ENCODE measurements at regions not wholly inside any gene's neighbourhood (a gene's known extent, or its start where the extent isn't known, plus 50 kb on each side); places are given as distances from the start of the nearest gene placed in this dataset.

GRCh38 chr4:75308049-75308448 lies 206.2 kb downstream of the RCHY1 start:
- no peak overlapping the region for H3K4me3 ChIP-seq
- intact Hi-C loops (cut with DNase I): no loop called here
- no peak for DNase-seq
- H3K27ac ChIP-seq: no peak overlapping the region
- 70% methylated on average over 1 of the region's 1 CpG; no CpG with 5 or more reads in 1 of the 2 donors for WGBS, 2 donors
- no peaks in the 10 kb centered on the region for H3K4me1 ChIP-seq
- H3K9me3 ChIP-seq: peaks cover 0 to 4% (median 0%) of the 10 kb centered on the region in 3 donors
- H3K27me3 ChIP-seq: no peaks in the 10 kb centered on the region
- TF ChIP-seq POLR2A (IDR thresholded peaks at IDR 0.05) (no peak), CTCF (IDR thresholded peaks at IDR 0.05) (no peak)
- no peaks in the 10 kb centered on the region for H3K36me3 ChIP-seq

GRCh38 chr4:75306506-75306905 lies 207.7 kb downstream of the RCHY1 start:
- Histone ChIP-seq H3K9me3 (peaks cover 0 to 4% (median 0%) of the 10 kb centered on the region in 3 donors), H3K4me1 (peaks cover 0 to 8% (median 0%) of the 10 kb centered on the region in 3 donors), H3K4me3 (no peak overlapping the region), H3K27ac (no peak overlapping the region), H3K36me3 (no peaks in the 10 kb centered on the region), H3K27me3 (no peaks in the 10 kb centered on the region)
- WGBS, 2 donors: 49 to 65% methylated on average over 3 of the region's 3 CpGs
- no peak for DNase-seq
- intact Hi-C loops (cut with DNase I): no loop called here
- TF ChIP-seq CTCF (IDR thresholded peaks at IDR 0.05): no peak
- no peak for TF ChIP-seq POLR2A (IDR thresholded peaks at IDR 0.05)

GRCh38 chr4:75302648-75303047 lies 211.6 kb downstream of the RCHY1 start:
- Histone ChIP-seq H3K4me3 (no peak overlapping the region), H3K27me3 (no peaks in the 10 kb centered on the region), H3K27ac (no peak overlapping the region), H3K4me1 (peaks cover 0 to 8% (median 0%) of the 10 kb centered on the region in 3 donors), H3K9me3 (no peaks in the 10 kb centered on the region), H3K36me3 (no peaks in the 10 kb centered on the region)
- DNase-seq: no peak
- TF ChIP-seq CTCF (IDR thresholded peaks at IDR 0.05) (no peak), POLR2A (IDR thresholded peaks at IDR 0.05) (no peak)
- WGBS, 2 donors: 40% methylated on average over 2 of the region's 2 CpGs; no CpG with 5 or more reads in 1 of the 2 donors
- intact Hi-C loops (cut with DNase I): no loop called here

GRCh38 chr4:75289914-75290582 lies 224.2 kb downstream of the RCHY1 start:
- 10 to 23% methylated on average over 7 of the region's 7 CpGs for WGBS, 2 donors
- Histone ChIP-seq H3K27ac (peak overlapping the region in 3 of 4 donors; percentile 21 to 38 (median 29)), H3K27me3 (no peaks in the 10 kb centered on the region), H3K4me1 (peaks cover 0 to 15% (median 6%) of the 10 kb centered on the region in 3 donors), H3K9me3 (no peaks in the 10 kb centered on the region), H3K4me3 (no peak overlapping the region), H3K36me3 (no peaks in the 10 kb centered on the region)
- intact Hi-C loops (cut with DNase I): loop anchor here (10.0 kb wide), 1 partner anchor 355 kb away; the partner anchor contains the start of gene PARM1
- no peak for TF ChIP-seq POLR2A (IDR thresholded peaks at IDR 0.05)
- TF ChIP-seq CTCF (IDR thresholded peaks at IDR 0.05): peak in 5 of 6 experiments; percentile 9 to 61 (median 39)
- DNase-seq: no peak

- intact Hi-C loops (cut with DNase I): loop anchor here (10.0 kb wide), 1 partner anchor 353 kb away; the partner anchor contains the start of gene PARM1
- TF ChIP-seq CTCF (IDR thresholded peaks at IDR 0.05) (no peak), POLR2A (IDR thresholded peaks at IDR 0.05) (no peak)
- H3K9me3 ChIP-seq: no peaks in the 10 kb centered on the region
- H3K4me1 ChIP-seq: peaks cover 0 to 15% (median 6%) of the 10 kb centered on the region in 3 donors
- H3K27me3 ChIP-seq: no peaks in the 10 kb centered on the region
- no peak overlapping the region for H3K4me3 ChIP-seq
- 65 to 80% methylated on average over 8 of the region's 8 CpGs for WGBS, 2 donors
- no peak overlapping the region for H3K27ac ChIP-seq
- no peak for DNase-seq
- H3K36me3 ChIP-seq: no peaks in the 10 kb centered on the region
These were observed 226.3 kb downstream of the RCHY1 start for GRCh38 chr4:75287738-75288517.

All from esophagus squamous epithelium (tissue), 5 donors.